GM12873 (cell line): ENCODE measurements at regions not wholly inside any gene's neighbourhood (a gene's known extent, or its start where the extent isn't known, plus 50 kb on each side); places are given as distances from the start of the nearest gene placed in this dataset.

ENCODE experiments used
- TF ChIP-seq, protein P1 (sequence below): IDR thresholded peaks from 2 replicates; pipeline ENCODE4 v1.5.1; 2012; ENCODE audit warnings: low read depth, mild to moderate bottlenecking, moderate library complexity, low read length, control low read depth; ENCODE audit not compliant: insufficient read depth; ENCODE audit errors: missing control alignments

DNA sequence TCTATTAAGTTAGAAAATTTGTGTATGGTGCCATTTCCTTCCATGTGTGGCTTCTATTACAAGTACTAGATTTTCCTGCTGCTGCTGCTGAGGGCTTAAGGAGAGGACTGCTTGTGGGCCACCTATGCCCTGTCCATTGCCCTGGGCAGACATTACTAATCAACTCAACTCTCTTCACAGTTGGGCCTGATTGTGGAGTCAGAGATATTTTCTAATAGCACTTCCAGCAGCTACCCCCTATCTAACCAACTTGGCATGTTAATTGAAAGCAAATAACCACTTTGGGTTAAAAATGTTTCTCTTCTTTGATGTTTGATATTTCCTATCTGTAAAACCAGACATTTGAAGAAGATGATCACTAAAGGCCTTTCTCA is 242.0 kb downstream of the EDEM1 start:
- TF ChIP-seq, protein P1, sequence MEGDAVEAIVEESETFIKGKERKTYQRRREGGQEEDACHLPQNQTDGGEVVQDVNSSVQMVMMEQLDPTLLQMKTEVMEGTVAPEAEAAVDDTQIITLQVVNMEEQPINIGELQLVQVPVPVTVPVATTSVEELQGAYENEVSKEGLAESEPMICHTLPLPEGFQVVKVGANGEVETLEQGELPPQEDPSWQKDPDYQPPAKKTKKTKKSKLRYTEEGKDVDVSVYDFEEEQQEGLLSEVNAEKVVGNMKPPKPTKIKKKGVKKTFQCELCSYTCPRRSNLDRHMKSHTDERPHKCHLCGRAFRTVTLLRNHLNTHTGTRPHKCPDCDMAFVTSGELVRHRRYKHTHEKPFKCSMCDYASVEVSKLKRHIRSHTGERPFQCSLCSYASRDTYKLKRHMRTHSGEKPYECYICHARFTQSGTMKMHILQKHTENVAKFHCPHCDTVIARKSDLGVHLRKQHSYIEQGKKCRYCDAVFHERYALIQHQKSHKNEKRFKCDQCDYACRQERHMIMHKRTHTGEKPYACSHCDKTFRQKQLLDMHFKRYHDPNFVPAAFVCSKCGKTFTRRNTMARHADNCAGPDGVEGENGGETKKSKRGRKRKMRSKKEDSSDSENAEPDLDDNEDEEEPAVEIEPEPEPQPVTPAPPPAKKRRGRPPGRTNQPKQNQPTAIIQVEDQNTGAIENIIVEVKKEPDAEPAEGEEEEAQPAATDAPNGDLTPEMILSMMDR = no peak

DNA sequence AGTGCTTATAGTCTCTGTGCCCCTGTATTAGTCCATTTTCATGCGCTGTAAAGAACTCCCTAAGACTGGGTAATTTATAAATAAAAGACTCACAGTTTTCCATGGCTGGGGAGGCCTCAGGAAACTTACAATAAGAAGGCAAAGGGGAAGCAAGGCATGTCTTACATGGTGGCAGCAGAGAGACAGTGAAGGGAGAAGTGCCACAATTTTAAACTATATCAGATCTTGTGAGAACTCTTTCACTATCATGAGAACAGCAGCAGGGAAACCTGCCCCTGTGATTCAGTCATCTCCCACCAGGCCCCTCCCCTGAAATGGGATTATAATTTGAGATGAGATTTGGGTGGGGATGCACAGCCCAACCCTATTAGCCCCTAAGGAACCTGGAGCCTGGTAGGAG is 243.2 kb downstream of the EDEM1 start:
- TF ChIP-seq, protein P1 = no peak

DNA sequence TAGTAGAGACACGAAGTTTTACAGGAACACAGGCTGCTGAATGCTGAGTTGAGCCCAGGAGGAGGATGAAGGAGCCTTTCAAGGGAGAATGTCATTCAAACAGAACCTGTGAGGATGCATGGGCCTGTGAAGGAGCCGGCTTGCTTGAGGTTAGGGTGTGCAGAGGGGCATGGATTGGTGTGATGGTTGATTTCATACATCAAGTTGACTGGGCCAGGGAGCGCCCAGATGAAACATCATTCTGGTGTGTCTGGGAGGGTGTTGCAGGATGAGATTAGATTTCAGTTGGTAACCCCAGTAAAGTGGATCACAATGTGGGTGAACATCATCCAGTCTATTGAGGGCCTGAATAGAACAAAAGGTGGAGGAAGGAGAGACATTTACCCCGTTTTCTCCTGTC is 243.6 kb downstream of the EDEM1 start:
- TF ChIP-seq, protein P1 = no peak

DNA sequence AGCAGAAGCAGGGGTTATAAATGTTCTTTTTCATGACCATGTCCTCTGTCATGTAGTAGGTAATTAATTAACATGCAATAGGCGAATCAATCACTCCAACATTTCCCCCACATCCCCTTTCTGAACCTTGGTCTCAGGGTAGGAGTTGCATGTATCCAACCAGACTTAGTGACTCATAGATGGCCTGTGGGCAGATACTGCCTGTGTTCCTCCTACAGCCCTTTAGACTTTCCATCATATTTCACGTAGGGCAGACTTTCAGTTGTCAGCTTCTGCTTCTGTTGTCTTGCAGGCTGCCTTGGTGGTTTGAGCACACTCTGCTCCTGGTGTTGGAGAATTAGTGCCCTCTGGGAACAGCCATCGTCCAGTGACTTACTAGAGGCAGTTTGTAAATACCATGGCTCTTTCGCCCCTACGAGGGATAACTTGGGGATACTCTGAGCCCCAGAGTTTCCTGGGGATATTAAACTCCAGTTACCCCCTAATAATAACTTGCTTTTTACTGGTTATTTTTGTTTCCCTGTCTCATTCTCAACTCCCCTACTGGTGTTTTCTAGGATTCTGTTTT is 244.4 kb downstream of the EDEM1 start:
- TF ChIP-seq, protein P1 = no peak

DNA sequence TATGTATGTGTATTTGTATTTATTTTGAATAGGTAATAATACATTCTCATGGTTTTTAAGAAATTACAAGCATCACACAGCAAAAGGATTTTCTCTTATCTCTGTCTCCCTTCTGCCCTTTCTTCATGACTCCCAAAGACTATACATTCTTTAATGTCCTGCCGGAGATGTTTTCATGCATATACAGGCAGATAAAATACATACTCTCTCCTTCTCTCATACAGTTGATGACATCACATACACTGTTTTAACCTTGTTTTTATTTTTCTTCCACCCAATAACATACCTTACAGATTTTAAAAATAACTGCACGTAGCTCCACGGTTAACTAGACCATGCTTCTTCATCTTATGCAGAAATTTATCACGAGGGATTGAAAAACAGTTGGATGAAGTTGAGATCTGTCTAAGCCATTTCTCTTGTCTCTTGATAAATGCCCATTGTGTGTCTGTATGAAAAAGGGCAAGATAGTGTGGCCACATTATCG is 249.8 kb downstream of the EDEM1 start:
- TF ChIP-seq, protein P1 = no peak

DNA sequence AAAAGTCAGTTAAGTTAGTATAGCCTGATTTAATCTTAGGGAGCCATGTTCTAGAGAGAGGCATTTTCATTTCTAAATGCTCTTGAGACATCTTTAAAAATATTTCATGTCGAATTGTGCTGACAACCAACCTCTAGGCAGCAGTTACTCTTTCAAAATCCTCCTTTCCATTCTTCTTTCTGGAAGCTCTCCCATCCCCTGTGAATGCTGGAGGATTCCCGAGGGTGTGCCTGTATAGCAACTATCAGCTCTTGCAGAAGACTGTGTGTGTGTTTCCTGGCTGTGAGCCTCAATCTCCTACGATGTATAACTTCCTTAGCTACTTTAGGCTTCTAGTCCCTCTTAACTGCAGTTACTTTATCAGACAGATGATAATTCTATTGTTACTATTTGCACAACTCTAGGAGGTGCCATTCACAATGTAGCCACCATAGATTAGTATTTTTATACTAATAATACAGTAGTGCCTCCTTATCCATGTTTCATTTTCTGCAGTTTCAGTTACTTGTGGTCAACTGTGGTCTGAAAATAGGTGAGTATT is 250.3 kb downstream of the EDEM1 start:
- TF ChIP-seq, protein P1 = no peak

DNA sequence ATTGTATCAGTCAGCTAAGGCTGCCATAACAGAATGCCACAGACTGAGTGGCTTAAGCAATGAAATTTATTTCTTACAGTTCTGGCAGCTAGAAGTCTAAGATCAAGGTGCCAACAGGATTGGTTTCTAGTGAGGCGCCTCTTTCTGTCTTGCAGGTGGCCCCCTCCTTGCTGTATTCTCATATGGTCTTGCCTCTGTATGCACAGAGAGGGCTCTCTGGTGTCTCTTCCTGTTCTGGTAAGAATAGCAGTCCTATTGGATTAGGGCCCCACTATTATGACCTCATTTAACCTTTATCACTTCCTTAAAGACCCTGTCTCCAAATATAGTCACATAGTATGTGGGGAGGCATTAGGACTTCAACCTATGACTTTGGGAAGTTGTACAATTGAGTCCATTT is 253.9 kb downstream of the EDEM1 start:
- TF ChIP-seq, protein P1 = no peak
